Hepatocyte (in vitro differentiated cells): ENCODE measurements at regions not wholly inside any gene's neighbourhood (a gene's known extent, or its start where the extent isn't known, plus 50 kb on each side); places are given as distances from the start of the nearest gene placed in this dataset.

Experiments used
- EZH2 ChIP-seq: fragments of 200-600 bp; sonication (generic); IDR thresholded peaks from 2 replicates; pipeline ENCODE4 v1.6.1; 2016; ENCODE audit warnings: antibody characterized with exemption, mild to moderate bottlenecking, borderline replicate concordance
- EZH2phosphoT487 ChIP-seq: fragments of 200-600 bp; sonication (generic); IDR thresholded peaks from one replicate; pipeline ENCODE4 v1.6.1; 2018; ENCODE audit warnings: antibody characterized with exemption, mild to moderate bottlenecking, low read depth, moderate library complexity; ENCODE audit not compliant: unreplicated experiment, severe bottlenecking
- TF ChIP-seq, protein P1 (sequence below): fragments of 200-600 bp; sonication (generic); IDR thresholded peaks from 2 replicates; pipeline ENCODE4 v1.5.1; 2016; ENCODE audit warnings: antibody characterized with exemption, mild to moderate bottlenecking; ENCODE audit not compliant: poor library complexity

DNA sequence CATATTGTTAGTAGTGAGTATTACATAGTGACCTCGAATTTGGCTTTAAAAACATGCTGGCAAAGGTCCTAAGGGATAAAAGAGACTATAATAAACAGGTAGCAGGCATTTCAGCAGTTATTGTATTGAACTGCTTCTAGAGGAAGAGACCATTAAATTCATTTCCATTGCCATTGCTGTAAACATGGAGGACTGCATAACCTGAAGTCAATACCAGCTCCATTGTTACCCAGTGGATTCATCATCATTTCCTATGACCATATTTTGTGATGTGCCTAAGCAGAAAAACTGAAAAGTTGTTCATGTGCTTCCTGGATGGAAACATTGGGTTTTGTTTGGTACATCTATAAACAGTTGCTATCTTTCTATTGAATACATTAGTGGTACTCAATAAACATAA, 482.5 kb upstream of the UBE2E2 start:
- TF ChIP-seq, protein P1, sequence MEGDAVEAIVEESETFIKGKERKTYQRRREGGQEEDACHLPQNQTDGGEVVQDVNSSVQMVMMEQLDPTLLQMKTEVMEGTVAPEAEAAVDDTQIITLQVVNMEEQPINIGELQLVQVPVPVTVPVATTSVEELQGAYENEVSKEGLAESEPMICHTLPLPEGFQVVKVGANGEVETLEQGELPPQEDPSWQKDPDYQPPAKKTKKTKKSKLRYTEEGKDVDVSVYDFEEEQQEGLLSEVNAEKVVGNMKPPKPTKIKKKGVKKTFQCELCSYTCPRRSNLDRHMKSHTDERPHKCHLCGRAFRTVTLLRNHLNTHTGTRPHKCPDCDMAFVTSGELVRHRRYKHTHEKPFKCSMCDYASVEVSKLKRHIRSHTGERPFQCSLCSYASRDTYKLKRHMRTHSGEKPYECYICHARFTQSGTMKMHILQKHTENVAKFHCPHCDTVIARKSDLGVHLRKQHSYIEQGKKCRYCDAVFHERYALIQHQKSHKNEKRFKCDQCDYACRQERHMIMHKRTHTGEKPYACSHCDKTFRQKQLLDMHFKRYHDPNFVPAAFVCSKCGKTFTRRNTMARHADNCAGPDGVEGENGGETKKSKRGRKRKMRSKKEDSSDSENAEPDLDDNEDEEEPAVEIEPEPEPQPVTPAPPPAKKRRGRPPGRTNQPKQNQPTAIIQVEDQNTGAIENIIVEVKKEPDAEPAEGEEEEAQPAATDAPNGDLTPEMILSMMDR: no peak
- no peak for TF ChIP-seq EZH2phosphoT487
- TF ChIP-seq EZH2: no peak
